ENCODE measurements at regions not wholly inside any gene's neighbourhood (a gene's known extent, or its start where the extent isn't known, plus 50 kb on each side); places are given as distances from the start of the nearest gene placed in this dataset.

DNA sequence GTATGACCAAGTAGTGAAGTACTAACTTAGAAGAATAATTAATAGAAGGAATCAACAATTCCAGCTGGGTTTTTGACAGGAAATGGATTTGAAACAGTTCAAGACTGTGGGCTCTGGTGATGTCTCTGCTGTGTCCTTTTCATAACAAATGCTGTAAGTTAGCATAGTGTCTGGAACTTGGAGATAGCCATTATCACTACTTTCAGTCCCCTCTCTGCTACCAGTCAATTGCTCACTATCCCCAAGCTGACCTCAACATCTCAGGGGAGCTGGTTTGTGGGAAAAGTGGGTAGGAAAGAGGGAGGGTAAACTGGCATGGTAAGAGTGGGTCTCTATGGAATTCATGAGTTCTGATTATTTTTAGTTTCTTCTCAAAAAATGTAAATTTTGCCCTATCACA is 231.4 kb upstream of the MID1 start:
- Histone ChIP-seq H3K4me1 (ENCODE audit: insufficient read depth) (no peaks in the 10 kb centered on the region), H3K4me3 (ENCODE audit: low read depth, low read length) (no peak overlapping the region), H3K27ac (ENCODE audit: low read depth) (no peak overlapping the region), H3K36me3 (ENCODE audit: insufficient read depth) (no peaks in the 10 kb centered on the region)
- no peak for DNase-seq (ENCODE audit: extremely low spot score)

DNA sequence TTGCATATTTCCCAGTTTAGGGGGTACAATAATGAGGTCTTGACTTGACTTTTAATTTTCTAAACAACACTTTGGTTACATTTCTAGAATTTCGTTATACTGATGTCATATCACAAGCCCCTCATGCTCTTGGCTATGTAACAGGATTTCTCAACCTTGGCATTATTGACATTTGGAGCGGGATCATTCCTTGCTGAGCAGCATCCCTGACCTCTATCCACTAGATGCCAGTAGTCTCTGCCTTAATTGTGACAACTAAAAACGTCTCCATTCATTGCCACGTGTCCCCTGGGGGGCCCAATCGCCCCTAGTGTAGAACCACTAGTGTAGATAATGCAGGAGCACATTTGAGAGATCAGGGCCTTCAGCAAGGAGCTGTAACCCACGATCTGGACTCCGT is 234.2 kb upstream of the MID1 start:
- 41% methylated on average over 7 of the region's 7 CpGs for WGBS
- H3K27ac ChIP-seq (ENCODE audit: low read depth) = no peak overlapping the region
- no peaks in the 10 kb centered on the region for H3K36me3 ChIP-seq (ENCODE audit: insufficient read depth)
- no peaks in the 10 kb centered on the region for H3K4me1 ChIP-seq (ENCODE audit: insufficient read depth)
- DNase-seq (ENCODE audit: extremely low spot score) = no peak
- H3K4me3 ChIP-seq (ENCODE audit: low read depth, low read length) = no peak overlapping the region

DNA sequence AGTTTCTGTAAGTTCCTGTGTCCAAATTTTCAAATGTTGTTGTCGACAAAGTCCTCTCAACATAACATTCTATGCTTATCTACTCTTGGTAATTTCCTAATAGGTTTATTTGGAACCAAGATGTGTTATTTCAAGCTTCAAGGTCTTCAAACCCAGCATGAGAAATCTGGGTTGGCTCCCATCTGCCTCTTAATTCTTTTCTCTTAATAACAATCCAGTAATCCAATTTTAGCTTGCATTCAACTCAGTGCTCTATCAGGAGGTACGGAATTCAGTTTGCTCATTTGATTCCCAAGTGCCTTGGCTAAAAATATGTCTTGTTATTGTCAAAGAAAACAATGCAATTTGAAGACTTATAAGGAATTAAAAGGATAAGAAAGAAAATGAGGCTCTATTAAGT is 235.5 kb upstream of the MID1 start:
- Histone ChIP-seq H3K36me3 (ENCODE audit: insufficient read depth) (no peaks in the 10 kb centered on the region), H3K4me3 (ENCODE audit: low read depth, low read length) (no peak overlapping the region), H3K27ac (ENCODE audit: low read depth) (no peak overlapping the region), H3K4me1 (ENCODE audit: insufficient read depth) (no peaks in the 10 kb centered on the region)
- no peak for DNase-seq (ENCODE audit: extremely low spot score)
- 31% methylated on average over 2 of the region's 2 CpGs for WGBS

DNA sequence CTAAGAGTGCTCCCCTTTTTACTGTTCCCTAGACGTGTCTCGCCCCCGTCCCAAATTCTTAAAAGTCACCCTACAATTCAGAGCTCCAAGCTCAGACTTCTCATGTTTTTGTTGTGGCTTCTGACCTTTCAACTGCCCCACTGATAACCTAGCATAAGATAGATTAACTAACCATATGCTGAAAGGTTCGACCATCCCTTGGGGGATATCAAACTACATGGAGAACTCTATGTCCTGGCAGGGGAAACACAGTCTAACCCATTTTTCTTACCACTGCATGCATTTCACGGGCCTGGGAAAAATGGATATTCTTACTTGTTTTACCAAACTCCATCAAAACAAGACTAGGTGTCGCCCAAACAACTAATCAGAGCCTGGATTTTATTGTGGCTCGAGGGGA is 236.4 kb upstream of the MID1 start:
- Histone ChIP-seq H3K4me1 (ENCODE audit: insufficient read depth) (no peaks in the 10 kb centered on the region), H3K36me3 (ENCODE audit: insufficient read depth) (no peaks in the 10 kb centered on the region), H3K27ac (ENCODE audit: low read depth) (no peak overlapping the region), H3K4me3 (ENCODE audit: low read depth, low read length) (no peak overlapping the region)
- WGBS = 84% methylated on average over 7 of the region's 7 CpGs
- no peak for DNase-seq (ENCODE audit: extremely low spot score)

DNA sequence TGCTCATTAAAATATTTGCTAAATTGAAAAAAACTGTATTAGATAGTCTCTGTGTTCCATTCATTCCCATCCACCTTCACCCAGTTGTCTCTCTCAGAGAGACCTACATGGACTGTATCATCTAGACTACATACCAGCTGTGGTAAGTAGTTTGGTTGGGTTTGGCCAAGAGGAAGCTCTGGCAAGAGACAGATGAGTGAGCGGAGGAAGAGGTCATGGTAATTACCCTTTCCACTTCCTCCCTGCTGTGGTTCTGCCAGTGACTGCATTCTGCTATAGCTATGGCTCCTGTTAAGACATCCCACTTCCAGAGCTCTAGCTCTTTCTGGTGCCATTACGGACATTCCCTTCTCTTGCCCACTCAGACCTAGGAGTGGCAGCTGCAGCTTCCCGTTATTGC is 239.0 kb upstream of the MID1 start:
- DNase-seq (ENCODE audit: extremely low spot score) = no peak
- no peaks in the 10 kb centered on the region for H3K4me1 ChIP-seq (ENCODE audit: insufficient read depth)
- 87% methylated on average over 3 of the region's 3 CpGs for WGBS
- no peaks in the 10 kb centered on the region for H3K36me3 ChIP-seq (ENCODE audit: insufficient read depth)
- H3K27ac ChIP-seq (ENCODE audit: low read depth) = no peak overlapping the region
- H3K4me3 ChIP-seq (ENCODE audit: low read depth, low read length) = no peak overlapping the region

DNA sequence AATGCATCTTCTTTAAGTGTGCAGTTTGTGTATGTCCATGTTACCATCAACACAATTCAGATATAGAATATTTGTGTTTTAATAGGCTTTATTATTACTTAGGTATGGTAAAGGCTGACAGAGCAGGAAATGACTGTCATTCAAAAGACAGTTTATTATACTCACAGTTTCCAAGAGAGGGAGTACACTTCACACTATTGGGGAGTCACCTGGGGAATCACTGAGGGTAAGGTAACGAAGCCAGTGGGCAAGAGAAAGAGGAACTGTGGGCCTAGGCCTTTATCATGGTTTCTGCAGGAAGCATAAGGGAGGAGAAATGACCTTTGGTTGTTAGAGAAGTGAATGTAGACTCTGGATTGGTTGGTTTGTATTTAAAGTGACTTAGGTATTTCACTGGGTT is 235.1 kb upstream of the HCCS start:
- no peaks in the 10 kb centered on the region for H3K4me1 ChIP-seq (ENCODE audit: insufficient read depth)
- H3K36me3 ChIP-seq (ENCODE audit: insufficient read depth) = no peaks in the 10 kb centered on the region
- H3K4me3 ChIP-seq (ENCODE audit: low read depth, low read length) = no peak overlapping the region
- WGBS = 88% methylated on average over 1 of the region's 1 CpG
- DNase-seq (ENCODE audit: extremely low spot score) = no peak
- no peak overlapping the region for H3K27ac ChIP-seq (ENCODE audit: low read depth)

DNA sequence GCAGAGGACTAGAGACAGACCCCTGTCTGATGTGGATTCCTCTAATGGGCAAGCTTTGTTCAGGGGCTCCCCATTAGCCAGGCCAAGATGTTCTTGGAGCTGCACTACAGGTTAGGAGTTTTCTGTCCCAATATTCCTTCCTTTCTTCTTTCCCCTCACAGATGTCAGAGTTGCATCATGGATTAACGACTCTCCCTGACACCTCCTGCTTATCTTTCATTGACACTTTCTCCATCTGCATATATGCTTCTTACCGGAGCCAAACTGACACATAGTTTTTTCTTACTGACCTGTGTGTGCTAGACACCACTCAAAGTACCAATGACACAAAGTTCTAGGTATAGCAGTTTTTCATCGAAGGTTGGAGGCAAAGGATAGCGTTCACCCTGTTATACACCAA is 228.6 kb upstream of the HCCS start:
- Histone ChIP-seq H3K27ac (ENCODE audit: low read depth) (no peak overlapping the region), H3K4me1 (ENCODE audit: insufficient read depth) (no peaks in the 10 kb centered on the region), H3K36me3 (ENCODE audit: insufficient read depth) (no peaks in the 10 kb centered on the region), H3K4me3 (ENCODE audit: low read depth, low read length) (no peak overlapping the region)
- no peak for DNase-seq (ENCODE audit: extremely low spot score)
- 92% methylated on average over 4 of the region's 4 CpGs for WGBS

DNA sequence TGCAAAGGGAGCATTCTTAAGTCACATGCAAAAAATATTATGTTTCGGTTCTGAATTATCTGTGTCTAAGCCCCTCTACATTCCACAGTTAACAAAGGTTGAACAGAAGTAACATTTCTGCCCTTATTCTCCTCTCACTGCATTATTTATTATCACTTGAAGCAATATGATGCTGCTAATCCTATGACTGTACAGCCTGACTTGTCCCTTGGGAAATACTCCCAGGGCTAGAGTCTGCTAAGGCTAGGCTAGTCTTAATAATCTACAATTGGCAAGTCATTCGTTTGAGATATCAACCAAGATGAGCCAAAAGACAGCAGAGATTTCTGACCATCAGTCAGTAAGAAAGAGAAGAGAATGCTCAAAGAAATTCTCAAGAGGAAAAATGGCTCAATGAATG is 226.9 kb upstream of the HCCS start:
- DNase-seq (ENCODE audit: extremely low spot score) = no peak

DNA sequence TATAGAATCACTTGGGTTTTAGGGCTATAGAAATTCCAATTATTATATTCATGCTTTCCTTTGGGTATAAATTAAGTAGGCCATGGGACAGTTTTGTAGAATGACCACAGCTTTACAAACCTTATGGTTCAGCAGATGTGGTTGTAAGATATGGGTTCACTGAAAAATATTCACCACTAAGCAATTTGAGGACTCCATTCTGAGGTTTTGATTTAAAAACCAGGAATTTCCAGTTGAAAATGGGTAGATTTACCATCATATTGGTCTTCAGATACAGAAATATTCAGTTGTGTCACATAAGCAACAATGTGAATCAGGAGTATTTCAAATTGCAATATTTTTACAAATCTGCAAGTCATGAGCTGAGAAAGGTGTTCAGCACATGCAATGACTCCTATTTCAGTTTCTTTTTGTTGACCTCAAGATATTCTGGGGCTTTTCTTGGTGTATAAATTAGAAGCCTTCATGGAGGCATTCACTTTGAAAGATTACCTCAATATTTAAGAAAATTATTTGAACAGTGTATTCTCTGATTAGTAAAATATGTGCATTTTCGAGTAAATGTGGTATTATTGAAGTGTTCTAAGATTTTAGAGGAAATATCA is 218.4 kb upstream of the HCCS start:
- Histone ChIP-seq H3K4me1 (ENCODE audit: insufficient read depth) (no peaks in the 10 kb centered on the region), H3K27ac (ENCODE audit: low read depth) (no peak overlapping the region), H3K4me3 (ENCODE audit: low read depth, low read length) (no peak overlapping the region), H3K36me3 (ENCODE audit: insufficient read depth) (no peaks in the 10 kb centered on the region)
- 87% methylated on average over 1 of the region's 1 CpG for WGBS
- DNase-seq (ENCODE audit: extremely low spot score) = no peak

More for the DNA sequence above, 226.9 kb upstream of the HCCS start:
- WGBS = 29% methylated on average over 2 of the region's 2 CpGs
- Histone ChIP-seq H3K4me1 (ENCODE audit: insufficient read depth) (no peaks in the 10 kb centered on the region), H3K4me3 (ENCODE audit: low read depth, low read length) (no peak overlapping the region), H3K36me3 (ENCODE audit: insufficient read depth) (no peaks in the 10 kb centered on the region), H3K27ac (ENCODE audit: low read depth) (no peak overlapping the region)

DNA sequence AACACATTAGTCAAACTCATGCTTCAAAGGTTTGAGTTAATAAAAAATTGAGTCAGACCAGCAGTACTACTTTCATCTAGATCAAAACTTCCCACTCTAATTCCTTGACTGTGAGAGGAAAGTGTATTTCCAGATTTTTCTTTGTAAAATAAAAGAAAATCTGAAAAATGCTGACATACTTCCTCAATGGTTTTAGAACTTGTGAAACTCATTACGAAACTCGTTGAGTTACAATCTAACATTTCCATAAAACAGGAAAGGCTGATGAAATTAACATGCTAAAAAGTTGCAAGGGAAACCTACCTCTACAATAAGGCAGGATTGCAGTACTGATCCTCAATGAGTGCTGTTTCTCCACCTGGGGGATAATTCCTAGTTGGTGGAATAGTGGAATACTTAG is 217.8 kb upstream of the HCCS start:
- Histone ChIP-seq H3K4me1 (ENCODE audit: insufficient read depth) (no peaks in the 10 kb centered on the region), H3K36me3 (ENCODE audit: insufficient read depth) (no peaks in the 10 kb centered on the region), H3K4me3 (ENCODE audit: low read depth, low read length) (no peak overlapping the region), H3K27ac (ENCODE audit: low read depth) (no peak overlapping the region)
- 81% methylated on average over 2 of the region's 2 CpGs for WGBS
- DNase-seq (ENCODE audit: extremely low spot score) = no peak

DNA sequence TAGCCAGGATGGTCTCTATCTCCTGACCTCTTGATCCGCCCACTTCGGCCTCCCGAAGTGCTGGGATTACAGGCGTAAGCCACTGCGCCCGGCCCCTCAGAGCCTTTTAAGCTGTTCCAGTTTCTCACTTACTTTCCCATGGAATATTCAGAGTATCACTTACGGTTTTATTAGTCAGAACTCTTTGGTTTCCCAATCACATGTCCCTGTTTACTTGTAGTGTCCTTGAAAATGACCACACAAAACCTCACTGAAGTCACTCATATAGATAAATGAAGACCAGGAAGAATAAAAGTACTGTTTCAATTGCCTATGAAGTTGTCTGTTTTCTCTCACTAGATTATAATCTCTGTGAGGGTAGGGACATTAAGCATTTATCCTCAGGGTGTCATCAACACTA is 217.2 kb upstream of the HCCS start:
- H3K4me3 ChIP-seq (ENCODE audit: low read depth, low read length) = no peak overlapping the region
- no peaks in the 10 kb centered on the region for H3K4me1 ChIP-seq (ENCODE audit: insufficient read depth)
- WGBS = 91% methylated on average over 7 of the region's 7 CpGs
- H3K27ac ChIP-seq (ENCODE audit: low read depth) = no peak overlapping the region
- H3K36me3 ChIP-seq (ENCODE audit: insufficient read depth) = no peaks in the 10 kb centered on the region
- no peak for DNase-seq (ENCODE audit: extremely low spot score)

DNA sequence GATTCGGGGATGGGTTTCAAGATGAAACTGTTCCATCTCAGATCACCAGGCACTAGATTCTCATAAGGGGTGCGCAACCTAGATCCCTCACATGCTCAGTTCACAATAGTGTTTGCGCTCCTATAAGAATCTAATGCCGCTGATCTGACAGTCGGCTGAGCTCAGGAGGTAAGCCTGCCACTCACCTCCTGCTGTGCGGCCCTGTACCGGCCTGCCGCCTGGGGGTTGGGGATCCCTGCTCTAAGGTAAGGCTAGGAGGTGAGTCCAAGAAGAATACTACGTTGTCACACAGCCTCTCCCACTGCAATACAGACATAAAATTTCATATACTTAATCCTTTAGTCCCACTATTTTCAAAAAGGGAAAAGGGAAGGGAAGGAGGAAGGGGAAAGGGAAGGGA is 213.4 kb upstream of the HCCS start:
- no peak for DNase-seq (ENCODE audit: extremely low spot score)
- Histone ChIP-seq H3K36me3 (ENCODE audit: insufficient read depth) (no peaks in the 10 kb centered on the region), H3K27ac (ENCODE audit: low read depth) (no peak overlapping the region), H3K4me1 (ENCODE audit: insufficient read depth) (no peaks in the 10 kb centered on the region), H3K4me3 (ENCODE audit: low read depth, low read length) (no peak overlapping the region)
- 91% methylated on average over 9 of the region's 9 CpGs for WGBS

DNA sequence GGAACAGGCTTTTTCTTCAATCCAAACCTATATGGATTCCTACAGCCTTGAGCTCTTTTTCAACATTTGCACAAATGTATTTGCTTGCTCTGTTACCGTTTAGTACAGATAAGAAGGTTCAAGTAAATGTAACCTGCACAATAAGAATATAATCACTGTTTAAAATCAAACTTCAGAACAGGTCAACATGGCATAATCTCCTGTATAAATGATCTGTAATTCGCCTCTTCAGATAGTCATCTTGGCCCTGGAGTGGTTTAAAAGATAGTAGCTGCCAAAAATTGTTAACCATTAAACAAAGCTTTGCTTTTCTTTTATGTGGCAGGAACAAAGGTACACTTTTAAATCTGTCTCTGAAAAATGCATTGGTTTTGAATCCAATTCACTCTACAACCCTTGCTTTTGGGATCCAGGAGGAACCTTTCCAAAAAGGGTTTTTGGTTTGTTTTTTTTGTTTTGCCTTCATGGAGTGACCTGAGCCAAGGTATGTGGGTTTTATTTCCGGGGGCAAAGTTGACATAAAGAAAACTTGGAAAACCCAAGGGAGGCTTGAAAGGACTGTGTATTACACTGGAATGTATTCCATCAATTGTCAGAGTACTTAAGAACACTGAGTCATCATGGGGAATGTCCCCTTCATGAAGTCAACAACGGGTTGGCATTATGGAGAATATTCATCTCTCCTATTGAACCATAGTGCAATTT is 210.4 kb upstream of the HCCS start:
- Histone ChIP-seq H3K4me1 (ENCODE audit: insufficient read depth) (no peaks in the 10 kb centered on the region), H3K4me3 (ENCODE audit: low read depth, low read length) (no peak overlapping the region), H3K36me3 (ENCODE audit: insufficient read depth) (no peaks in the 10 kb centered on the region), H3K27ac (ENCODE audit: low read depth) (no peak overlapping the region)
- no peak for DNase-seq (ENCODE audit: extremely low spot score)
- WGBS = 23% methylated on average over 4 of the region's 4 CpGs

DNA sequence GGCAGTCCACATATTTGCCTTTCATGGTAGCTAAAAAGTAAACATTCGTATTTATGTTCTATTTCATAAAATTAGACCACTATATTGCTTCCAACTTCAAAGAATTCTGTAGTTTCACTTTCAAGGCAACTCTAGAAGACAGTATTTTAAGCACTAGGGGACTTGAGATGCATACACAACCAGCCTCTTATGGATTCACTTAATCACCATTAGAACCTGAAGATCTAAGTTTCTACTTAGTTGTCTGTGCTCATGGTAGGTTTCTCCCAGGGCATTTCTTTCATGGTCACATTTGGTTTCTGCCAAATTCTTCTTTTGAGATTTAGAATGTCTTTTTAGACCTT is 209.9 kb upstream of the HCCS start:
- Histone ChIP-seq H3K36me3 (ENCODE audit: insufficient read depth) (no peaks in the 10 kb centered on the region), H3K27ac (ENCODE audit: low read depth) (no peak overlapping the region), H3K4me1 (ENCODE audit: insufficient read depth) (no peaks in the 10 kb centered on the region), H3K4me3 (ENCODE audit: low read depth, low read length) (no peak overlapping the region)
- DNase-seq (ENCODE audit: extremely low spot score) = no peak
- whole genome bisulfite sequencing = 33% methylated on average over 1 of the region's 1 CpG

DNA sequence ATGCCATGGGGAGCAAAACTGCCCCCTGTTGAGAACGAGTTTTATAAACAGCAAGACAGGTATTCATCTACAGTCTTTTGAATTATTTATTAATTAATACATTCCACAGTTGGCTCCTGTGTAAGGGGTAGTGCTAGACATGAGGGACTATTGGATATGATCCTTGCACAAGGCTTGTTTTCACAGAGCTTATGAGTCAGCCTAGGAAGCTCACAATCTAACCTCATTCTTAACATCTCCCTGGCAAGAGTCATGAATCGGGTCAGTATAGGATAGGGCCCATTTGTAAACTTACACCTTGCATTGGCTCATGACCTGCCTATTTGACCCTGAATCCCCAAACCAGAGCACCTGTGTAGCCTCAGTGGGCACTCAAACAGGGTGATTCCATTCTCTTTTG is 209.1 kb upstream of the HCCS start:
- WGBS = 91% methylated on average over 2 of the region's 2 CpGs
- H3K27ac ChIP-seq (ENCODE audit: low read depth) = no peak overlapping the region
- DNase-seq (ENCODE audit: extremely low spot score) = no peak

More for the DNA sequence above, 209.1 kb upstream of the HCCS start:
- Histone ChIP-seq H3K4me3 (ENCODE audit: low read depth, low read length) (no peak overlapping the region), H3K36me3 (ENCODE audit: insufficient read depth) (no peaks in the 10 kb centered on the region), H3K4me1 (ENCODE audit: insufficient read depth) (no peaks in the 10 kb centered on the region)
